22Rv1 (cell line): ENCODE measurements at regions not wholly inside any gene's neighbourhood (a gene's known extent, or its start where the extent isn't known, plus 50 kb on each side); places are given as distances from the start of the nearest gene placed in this dataset.

ENCODE experiments used
- ZFX ChIP-seq: fragments of 450-650 bp; IDR thresholded peaks from 2 replicates; pipeline ENCODE4 v1.6.1; 2017; ENCODE audit warnings: antibody characterized with exemption, borderline replicate concordance
- TF ChIP-seq, protein P1 (sequence below): fragments of 450-650 bp; IDR thresholded peaks from 2 replicates; pipeline ENCODE4 v1.5.1; 2017; ENCODE audit warnings: mild to moderate bottlenecking

DNA sequence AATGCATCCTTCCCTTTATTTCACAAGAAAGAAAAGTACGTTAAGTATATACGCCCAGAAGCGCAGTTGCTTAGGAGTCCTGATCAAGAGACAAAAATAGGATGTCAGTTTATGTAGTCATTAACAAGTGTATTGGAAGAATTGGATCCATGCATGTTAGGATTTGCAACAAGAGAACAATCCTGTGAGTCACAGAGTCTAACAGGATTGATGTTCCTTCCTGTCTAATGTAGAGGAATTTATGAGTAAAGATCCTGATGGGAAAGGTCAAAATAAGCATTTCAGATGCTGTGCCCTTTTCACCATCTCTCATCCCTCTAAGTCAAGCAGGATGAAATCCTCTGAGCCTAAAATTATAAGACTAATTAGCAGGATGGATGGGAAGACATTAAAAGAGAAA lies 406.0 kb upstream of the GRIA1 start:
- TF ChIP-seq, protein P1, sequence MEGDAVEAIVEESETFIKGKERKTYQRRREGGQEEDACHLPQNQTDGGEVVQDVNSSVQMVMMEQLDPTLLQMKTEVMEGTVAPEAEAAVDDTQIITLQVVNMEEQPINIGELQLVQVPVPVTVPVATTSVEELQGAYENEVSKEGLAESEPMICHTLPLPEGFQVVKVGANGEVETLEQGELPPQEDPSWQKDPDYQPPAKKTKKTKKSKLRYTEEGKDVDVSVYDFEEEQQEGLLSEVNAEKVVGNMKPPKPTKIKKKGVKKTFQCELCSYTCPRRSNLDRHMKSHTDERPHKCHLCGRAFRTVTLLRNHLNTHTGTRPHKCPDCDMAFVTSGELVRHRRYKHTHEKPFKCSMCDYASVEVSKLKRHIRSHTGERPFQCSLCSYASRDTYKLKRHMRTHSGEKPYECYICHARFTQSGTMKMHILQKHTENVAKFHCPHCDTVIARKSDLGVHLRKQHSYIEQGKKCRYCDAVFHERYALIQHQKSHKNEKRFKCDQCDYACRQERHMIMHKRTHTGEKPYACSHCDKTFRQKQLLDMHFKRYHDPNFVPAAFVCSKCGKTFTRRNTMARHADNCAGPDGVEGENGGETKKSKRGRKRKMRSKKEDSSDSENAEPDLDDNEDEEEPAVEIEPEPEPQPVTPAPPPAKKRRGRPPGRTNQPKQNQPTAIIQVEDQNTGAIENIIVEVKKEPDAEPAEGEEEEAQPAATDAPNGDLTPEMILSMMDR: no peak
- no peak for TF ChIP-seq ZFX
